Fibroblast of mammary gland (primary cell): ENCODE measurements at regions not wholly inside any gene's neighbourhood (a gene's known extent, or its start where the extent isn't known, plus 50 kb on each side); places are given as distances from the start of the nearest gene placed in this dataset.

Experiments
- DNase-seq: peaks from one replicate; pipeline ENCODE4 v3.0.0-alpha.2; 2010; ENCODE audit warnings: low read depth
- H3K4me3 ChIP-seq: 2 replicates; pipeline ENCODE4 v1.5.1; 2011; ENCODE audit warnings: low read depth, mild to moderate bottlenecking, low read length, moderate library complexity; ENCODE audit not compliant: control insufficient read depth
- CTCF ChIP-seq: conservative IDR thresholded peaks from 2 replicates; pipeline ENCODE4 v1.5.1; 2011; ENCODE audit warnings: low read depth, low read length, inconsistent platforms; ENCODE audit not compliant: control insufficient read depth, insufficient read depth

GRCh38 chr9:101995231-101995630, 256.8 kb upstream of the GRIN3A start:
- DNase-seq, result peak; percentile 83
- no peak overlapping the region for H3K4me3 ChIP-seq
- TF ChIP-seq CTCF, result no peak

GRCh38 chr9:101993771-101994170, 255.3 kb upstream of the GRIN3A start:
- H3K4me3 ChIP-seq, result no peak overlapping the region
- no peak for TF ChIP-seq CTCF
- DNase-seq, result no peak

- no peak for DNase-seq
Measured at GRCh38 chr9:101991926-101992325, 253.5 kb upstream of the GRIN3A start.

GRCh38 chr9:101977614-101978210, 239.3 kb upstream of the GRIN3A start:
- H3K4me3 ChIP-seq, result no peak overlapping the region
- DNase-seq, result peak; percentile 43
- TF ChIP-seq CTCF, result peak; percentile 64

More at GRCh38 chr9:101991926-101992325, 253.5 kb upstream of the GRIN3A start:
- no peak for TF ChIP-seq CTCF
- no peak overlapping the region for H3K4me3 ChIP-seq

GRCh38 chr9:101970609-101971008, 232.2 kb upstream of the GRIN3A start:
- no peak for TF ChIP-seq CTCF
- no peak for DNase-seq
- H3K4me3 ChIP-seq, result no peak overlapping the region

GRCh38 chr9:101968392-101968791, 229.9 kb upstream of the GRIN3A start:
- no peak for TF ChIP-seq CTCF
- no peak for DNase-seq
- H3K4me3 ChIP-seq, result no peak overlapping the region

GRCh38 chr9:101966691-101967090, 228.2 kb upstream of the GRIN3A start:
- DNase-seq, result no peak

More at GRCh38 chr9:101966691-101967090, 228.2 kb upstream of the GRIN3A start:
- H3K4me3 ChIP-seq, result no peak overlapping the region
- TF ChIP-seq CTCF, result no peak
